ENCODE measurements at regions not wholly inside any gene's neighbourhood (a gene's known extent, or its start where the extent isn't known, plus 50 kb on each side); places are given as distances from the start of the nearest gene placed in this dataset.

DNA sequence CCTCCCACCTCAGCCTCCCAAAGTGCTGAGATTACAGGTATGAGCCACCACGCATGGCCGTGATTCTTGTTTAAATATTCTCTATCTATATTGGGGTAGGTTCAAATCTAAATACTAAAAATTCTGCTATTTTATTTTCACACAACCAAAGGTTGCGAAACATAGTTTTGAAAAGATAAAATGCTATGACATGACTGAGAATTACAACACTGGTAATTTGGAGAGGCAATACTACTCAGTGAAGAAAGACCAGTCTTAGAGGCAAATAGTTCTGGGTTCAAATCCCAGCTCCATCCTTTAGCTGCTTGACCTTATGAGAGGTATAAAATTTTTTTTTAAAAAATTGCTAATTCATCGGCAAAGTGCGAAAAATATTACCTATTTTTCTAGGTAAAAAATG lies 137.0 kb upstream of the PREP start:
- no peaks in the 10 kb centered on the region for H3K36me3 ChIP-seq (ENCODE audit: control insufficient read depth in 2 of 2, extremely low read depth in 1 of 2, insufficient read depth in 2 of 2, low read length in 2 of 2)
- H2AFZ ChIP-seq (ENCODE audit: low read depth, low read length), result no peak overlapping the region
- dilution Hi-C loops (cut with MboI; ENCODE audit: extremely low pct_ligation_motif_present, low sequenced_read_pairs) (no loop called here), intact Hi-C loops (cut with micrococcal nuclease) (no loop called here)
- no peaks in the 10 kb centered on the region for H3K9me3 ChIP-seq (replicated peaks; ENCODE audit: control insufficient read depth, insufficient read depth, low read length)
- H3K27me3 ChIP-seq (ENCODE audit: control insufficient read depth in 2 of 2, insufficient read depth in 2 of 2, low read length in 2 of 2), result peaks cover 0 to 5% of the 10 kb centered on the region in 2 experiments
- no peak overlapping the region for H3K9ac ChIP-seq (replicated peaks; ENCODE audit: extremely low read depth, insufficient read depth, low read length)
- H4K20me1 ChIP-seq (replicated peaks; ENCODE audit: control insufficient read depth, extremely low read depth, insufficient read depth, low read length), result no peaks in the 10 kb centered on the region
- TF ChIP-seq GATA2 (IDR thresholded peaks at IDR 0.05; ENCODE audit: insufficient read depth, insufficient read length, low read depth, low read length) (no peak), POLR2AphosphoS5 (IDR thresholded peaks at IDR 0.05; ENCODE audit: insufficient read depth, low read depth, low read length) (no peak), FOS (IDR thresholded peaks at IDR 0.05; ENCODE audit: borderline replicate concordance, insufficient read depth, low read length) (no peak), POLR2A (IDR thresholded peaks at IDR 0.05; ENCODE audit: low read depth, low read length) (no peak), JUN (IDR thresholded peaks at IDR 0.05; ENCODE audit: borderline replicate concordance, insufficient read depth, insufficient read length, low read depth) (no peak), MYC (IDR thresholded peaks at IDR 0.05; ENCODE audit: low read depth, low read length) (no peak), EZH2 (IDR thresholded peaks at IDR 0.05; ENCODE audit: borderline replicate concordance, low read depth, low read length, severe bottlenecking) (no peak)
- TF ChIP-seq, protein P1, sequence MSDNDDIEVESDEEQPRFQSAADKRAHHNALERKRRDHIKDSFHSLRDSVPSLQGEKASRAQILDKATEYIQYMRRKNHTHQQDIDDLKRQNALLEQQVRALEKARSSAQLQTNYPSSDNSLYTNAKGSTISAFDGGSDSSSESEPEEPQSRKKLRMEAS (IDR thresholded peaks at IDR 0.05; ENCODE audit: insufficient read depth, insufficient read length), result no peak
- TF ChIP-seq, protein P2, sequence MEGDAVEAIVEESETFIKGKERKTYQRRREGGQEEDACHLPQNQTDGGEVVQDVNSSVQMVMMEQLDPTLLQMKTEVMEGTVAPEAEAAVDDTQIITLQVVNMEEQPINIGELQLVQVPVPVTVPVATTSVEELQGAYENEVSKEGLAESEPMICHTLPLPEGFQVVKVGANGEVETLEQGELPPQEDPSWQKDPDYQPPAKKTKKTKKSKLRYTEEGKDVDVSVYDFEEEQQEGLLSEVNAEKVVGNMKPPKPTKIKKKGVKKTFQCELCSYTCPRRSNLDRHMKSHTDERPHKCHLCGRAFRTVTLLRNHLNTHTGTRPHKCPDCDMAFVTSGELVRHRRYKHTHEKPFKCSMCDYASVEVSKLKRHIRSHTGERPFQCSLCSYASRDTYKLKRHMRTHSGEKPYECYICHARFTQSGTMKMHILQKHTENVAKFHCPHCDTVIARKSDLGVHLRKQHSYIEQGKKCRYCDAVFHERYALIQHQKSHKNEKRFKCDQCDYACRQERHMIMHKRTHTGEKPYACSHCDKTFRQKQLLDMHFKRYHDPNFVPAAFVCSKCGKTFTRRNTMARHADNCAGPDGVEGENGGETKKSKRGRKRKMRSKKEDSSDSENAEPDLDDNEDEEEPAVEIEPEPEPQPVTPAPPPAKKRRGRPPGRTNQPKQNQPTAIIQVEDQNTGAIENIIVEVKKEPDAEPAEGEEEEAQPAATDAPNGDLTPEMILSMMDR (IDR thresholded peaks at IDR 0.05; ENCODE audit: extremely low read depth in 1 of 2, insufficient read depth in 1 of 2, low read depth in 1 of 2, low read length in 2 of 2), result no peak
- H3K27ac ChIP-seq (ENCODE audit: insufficient read depth, low read depth, low read length), result no peak overlapping the region
- ChIA-PET CTCF (no interaction called here), POLR2A (no interaction called here)
- no peak overlapping the region for H3K4me3 ChIP-seq (replicated peaks in 1 of 3; ENCODE audit: insufficient read depth in 1 of 3, low read depth in 1 of 3, low read length in 3 of 3)
- no peak for DNase-seq (ENCODE audit: low read depth, low spot score)
- H3K79me2 ChIP-seq (ENCODE audit: control insufficient read depth, insufficient read depth, low read length), result no peaks in the 10 kb centered on the region
- H3K4me1 ChIP-seq (ENCODE audit: control insufficient read depth, extremely low read depth, insufficient read depth, low read length), result no peaks in the 10 kb centered on the region
- no peaks in the 10 kb centered on the region for H3K9me1 ChIP-seq (replicated peaks; ENCODE audit: control insufficient read depth, extremely low read depth, insufficient read depth, low read length)
- no peak overlapping the region for H3K4me2 ChIP-seq (ENCODE audit: insufficient read depth, low read length)
- no peak for FAIRE-seq
- BruUV-seq (replicated peaks), result no TSS peak
